HG02798 (cell line): ENCODE measurements at regions not wholly inside any gene's neighbourhood (a gene's known extent, or its start where the extent isn't known, plus 50 kb on each side); places are given as distances from the start of the nearest gene placed in this dataset.
"Not testable (repeated sequence)": the region's sequence is repeated elsewhere in the genome, so short reads cannot be mapped to it uniquely, and the experiment has no call there.

Experiments used
- ATAC-seq: cut with Tn5 transposase; IDR thresholded peaks from one replicate; pipeline ENCODE4 v1.9.1; 2021; ENCODE audit warnings: mild to moderate bottlenecking; ENCODE audit not compliant: unreplicated experiment, poor library complexity

- ATAC-seq: not testable (repeated sequence)
Measured at GRCh38 chr9:78172610-78173009, 63.3 kb upstream of the CEP78 start.

- no peak for ATAC-seq
Measured at GRCh38 chr9:78171651-78172050, 64.2 kb upstream of the CEP78 start.

GRCh38 chr9:78169125-78169524 lies 66.8 kb upstream of the CEP78 start:
- no peak for ATAC-seq

DNA sequence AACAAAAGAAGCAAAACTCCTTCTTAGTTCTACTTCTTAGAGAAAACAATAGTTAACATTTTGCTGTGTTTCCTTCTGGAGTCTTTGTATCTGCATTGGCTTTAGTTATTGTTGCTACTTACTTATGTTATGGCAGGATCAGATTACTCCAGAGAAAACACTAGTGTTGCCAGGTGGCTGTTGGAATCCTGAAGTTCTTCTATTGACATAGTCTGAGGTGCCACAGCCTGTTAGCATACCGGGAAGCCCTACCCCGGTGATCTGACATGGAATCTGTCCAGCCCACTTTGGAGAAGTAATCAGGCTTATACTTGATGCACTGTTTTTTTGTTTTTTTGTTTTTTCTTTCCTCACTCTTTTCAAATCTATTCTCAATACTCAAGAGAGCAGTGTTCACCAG lies 68.5 kb upstream of the CEP78 start:
- ATAC-seq: no peak

GRCh38 chr9:78163834-78164233 lies 72.0 kb upstream of the CEP78 start:
- ATAC-seq: no peak

GRCh38 chr9:78158286-78158685 lies 77.6 kb upstream of the CEP78 start:
- no peak for ATAC-seq

DNA sequence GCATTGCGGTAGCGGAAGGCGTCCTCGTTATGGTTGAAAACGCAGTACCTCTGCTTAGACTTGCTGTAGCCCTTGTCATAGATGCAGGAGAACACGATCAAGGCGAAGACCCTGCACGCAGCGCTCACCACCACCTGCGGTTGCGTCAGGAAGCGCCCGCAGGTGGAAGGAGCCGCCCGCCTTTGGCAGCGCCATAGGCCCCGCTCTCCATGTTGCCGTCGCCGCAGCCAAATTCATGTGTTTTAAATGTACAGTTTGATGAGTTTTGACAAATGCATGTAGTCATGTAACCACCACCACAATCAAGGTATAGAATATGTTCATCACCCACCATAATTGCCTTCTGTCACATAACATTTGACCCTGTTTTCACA lies 84.9 kb upstream of the CEP78 start:
- no peak for ATAC-seq

DNA sequence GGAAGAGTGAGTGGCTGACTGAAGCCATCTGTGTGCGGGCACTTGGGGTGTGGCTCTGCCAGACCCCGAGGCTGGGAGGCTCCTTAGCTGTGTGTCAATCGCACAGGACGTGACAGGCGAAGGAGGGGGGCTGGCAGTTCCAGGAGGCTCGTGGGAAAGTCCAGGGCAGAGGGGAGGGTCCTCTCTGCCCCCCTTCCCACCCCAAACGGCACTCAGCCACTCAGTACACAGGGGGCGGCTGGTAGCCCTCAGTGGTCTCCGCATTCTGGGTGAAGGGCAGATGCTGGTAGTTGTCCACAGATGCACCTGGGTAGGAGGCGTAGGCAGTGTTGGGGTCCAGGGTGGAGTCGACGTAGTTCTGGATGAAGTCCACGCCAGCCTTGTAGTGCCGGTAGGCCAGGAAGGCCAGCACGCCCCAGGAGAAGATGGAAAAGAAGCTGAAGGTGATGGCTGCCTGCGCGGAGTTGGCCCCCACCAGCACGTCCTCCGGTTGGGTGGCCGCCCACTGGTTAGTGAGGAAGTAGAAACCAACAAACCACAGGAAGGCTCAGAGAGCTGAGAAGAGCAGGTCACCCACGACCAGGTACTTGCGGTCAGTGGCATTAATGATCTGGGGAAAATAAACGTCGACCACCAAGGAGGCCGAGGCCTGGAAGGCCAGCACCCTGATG lies 85.4 kb upstream of the CEP78 start:
- no peak for ATAC-seq

DNA sequence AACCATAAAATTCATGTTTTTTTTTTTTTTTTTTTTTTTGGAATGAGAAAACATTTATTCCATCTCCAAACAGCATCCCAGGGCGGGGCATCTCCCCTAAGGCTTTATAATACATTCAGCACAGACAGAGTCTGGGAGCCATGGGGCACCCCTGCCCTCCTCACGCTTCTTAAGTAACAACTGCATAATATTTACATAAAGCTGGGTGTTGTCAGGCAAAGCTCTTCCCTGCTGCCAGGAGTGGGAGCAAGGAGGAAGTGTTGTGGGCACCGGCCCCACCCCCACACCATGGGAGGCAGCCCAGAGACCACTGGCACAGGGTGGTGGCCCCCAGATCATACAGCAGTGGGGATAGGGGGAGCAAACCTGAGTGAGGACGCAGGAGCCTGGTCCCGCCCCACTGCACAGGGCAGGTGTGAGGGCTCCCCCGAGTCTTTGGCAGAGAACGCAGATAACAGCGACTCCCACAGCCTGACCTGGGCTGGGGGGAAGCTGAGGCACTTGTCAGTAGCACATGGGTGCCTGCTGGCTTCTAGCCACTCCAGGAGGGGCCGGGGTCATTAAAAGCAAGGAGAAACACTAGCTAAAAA lies 86.1 kb upstream of the CEP78 start:
- ATAC-seq: no peak

DNA sequence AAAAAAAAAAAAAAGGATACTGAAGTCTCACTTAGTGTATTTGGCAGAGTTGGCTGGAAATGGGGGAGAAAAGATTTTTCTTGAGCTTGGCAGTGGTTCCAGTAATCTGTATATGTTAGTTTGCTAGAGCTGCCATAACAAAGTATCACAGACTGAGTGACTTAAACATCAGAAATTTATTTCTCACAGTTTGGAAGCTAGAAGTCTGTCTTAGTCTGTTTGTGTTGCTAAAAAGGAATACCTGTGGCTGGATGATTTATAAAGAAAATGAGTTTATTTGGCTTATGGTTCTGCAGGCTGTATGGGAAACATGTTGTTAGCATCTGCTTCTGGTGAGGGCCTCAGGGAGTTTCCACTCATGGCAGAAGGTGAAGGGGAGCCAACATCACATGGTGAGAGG lies 89.6 kb upstream of the CEP78 start:
- ATAC-seq: no peak

DNA sequence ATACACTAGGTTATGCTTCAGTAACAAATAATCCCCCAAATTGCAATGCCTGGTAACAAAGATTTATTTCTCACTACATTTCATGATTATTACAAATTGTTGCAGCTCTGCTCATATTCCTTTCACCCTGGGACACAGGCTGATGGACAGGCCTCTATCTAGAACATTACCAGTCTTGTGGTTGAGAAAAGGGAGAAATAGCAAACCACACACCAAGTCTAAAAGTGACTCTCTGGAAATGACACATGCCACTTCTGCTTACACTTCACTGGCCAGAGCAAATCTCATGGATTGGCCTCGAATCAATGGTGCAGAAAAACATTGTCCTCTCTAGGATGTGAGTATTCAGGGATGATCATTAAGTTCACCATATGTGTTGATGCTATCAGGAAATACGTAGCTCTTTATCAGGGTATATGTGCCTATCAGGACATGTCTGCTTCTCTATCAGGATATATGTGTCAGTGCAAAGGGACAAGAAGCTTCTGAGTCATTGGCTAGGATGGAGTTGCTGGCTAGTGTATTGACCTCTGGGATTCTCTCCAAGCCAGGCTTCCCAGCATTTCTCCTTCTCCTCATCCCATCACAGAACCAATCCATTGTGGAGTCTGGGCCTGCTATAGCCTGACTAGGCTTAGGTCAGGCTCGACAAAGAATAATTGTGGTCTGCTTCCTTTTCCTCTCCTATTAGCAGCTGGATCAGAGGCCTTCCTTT lies 91.1 kb upstream of the CEP78 start:
- no peak for ATAC-seq

DNA sequence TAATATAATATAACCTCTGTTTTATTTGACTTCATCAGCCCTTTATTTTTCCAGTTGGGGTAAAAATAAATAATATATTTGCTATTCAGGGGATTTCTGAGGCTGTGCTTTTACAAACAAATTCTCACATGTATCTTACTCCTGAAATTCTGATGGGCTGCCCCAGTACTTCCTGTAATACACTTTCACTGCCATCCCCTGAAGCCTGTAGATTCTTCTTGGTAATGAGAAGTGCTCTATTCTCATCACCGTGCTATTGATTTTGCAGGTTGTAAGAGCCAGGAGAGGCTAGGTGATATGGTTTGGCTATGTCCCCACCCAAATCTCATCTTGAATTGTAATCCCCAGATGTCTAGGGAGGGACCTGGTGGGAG lies 91.9 kb upstream of the CEP78 start:
- no peak for ATAC-seq

DNA sequence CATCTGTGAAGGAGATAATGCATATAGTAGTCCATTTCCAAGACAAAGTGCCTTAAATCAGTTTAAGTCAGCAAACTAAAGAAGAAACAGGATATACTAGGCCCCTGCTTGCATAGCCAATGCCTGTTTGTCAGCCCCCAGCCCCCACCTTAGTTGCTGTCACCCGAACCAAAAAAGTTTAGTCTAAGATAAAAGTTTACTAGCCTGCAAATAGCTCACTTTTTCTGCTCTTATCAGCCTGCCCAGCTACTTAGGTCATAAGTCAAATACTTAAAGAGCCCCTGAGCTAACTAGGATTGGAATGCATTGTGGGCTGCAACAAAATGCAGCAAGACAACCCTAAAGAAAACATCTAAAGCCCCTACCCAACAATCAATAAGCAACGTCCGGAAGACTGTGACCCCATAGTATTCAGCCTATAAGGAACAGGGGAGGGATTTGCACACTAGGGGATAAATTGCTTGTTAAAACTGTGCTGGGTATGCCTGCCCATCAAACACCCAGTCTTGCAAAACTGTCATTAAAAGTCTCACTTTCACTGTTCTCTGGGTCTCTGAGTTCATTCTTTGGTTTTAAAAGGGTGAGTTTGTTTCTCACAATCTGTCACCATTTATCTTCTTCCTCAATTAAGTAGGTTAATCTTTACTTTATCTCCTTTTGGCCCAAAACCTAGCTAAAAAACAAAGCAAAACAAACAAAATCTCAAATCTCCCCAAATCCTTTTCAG lies 92.4 kb upstream of the CEP78 start:
- no peak for ATAC-seq

- not testable (repeated sequence) for ATAC-seq
Measured at GRCh38 chr9:78142264-78142663, 93.6 kb upstream of the CEP78 start.

DNA sequence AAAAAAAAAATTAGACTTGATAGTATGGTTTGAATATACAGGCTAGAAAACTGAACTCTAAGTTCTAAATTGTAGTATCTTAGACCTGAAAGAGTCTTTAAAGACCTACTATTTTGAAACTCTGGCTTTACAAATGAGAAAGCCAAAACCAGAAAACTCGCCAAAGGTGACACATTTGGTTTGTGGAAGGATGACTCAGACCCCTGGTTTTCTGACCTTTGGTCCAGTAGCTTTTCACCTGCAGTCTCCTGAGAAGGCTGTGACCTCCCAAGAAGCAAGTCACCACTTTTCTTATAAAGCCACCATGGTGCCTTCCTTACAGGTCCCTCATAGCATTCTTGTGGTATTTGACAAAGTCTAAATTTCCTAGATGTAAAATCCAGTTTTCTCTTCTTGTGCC lies 102.1 kb upstream of the CEP78 start:
- ATAC-seq: no peak

DNA sequence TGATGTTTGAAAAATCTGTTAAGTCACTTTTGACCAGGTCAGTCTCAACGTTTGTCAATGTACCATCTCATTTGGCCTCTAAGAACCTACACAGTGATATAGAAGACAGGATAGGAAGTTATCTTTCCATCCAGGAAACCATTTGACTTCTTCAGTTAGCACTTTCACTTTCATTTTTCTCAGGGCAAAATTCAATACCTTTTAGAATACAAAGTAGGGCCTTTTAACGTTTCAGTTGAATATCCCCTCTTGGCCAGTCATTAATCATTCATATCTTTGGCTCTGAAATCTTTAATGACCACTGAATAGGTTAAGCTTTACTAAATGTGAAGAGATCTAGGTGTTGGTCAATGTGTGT lies 101.1 kb upstream of the GNAQ start:
- ATAC-seq: no peak

DNA sequence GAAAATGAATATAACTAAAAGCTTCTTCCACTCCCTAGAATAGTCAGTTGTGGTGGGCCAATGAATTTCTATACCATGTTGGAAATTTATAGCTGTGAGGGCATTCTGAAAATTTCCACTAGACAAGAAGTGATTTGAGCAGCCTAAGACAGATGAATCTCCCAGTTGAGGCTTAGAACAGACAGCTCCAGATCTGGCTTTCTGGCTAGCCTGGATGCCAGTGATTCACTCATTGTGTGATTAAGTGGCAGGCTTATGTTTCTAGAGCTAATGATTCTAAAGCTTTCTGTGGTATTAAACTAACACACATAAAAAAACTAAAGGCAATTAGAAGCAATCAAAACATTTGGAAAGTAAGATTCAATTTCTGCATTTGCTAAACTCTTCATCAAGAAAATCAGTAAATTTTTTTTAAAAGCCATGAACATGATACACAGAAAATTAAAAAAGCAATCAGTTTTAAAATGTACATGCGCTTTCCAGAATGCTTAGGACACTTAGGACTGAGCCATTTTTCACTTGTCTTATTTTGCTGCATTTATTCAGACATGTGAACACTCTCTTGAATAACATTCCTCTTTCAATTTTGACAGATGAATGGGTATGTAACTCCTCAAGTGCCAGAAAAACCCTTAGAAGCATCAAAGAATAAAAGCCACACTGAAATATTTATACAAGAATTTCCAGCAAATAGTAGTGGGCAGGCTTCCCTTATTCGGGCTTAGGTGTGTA lies 100.5 kb upstream of the GNAQ start:
- no peak for ATAC-seq

- no peak for ATAC-seq
Measured at GRCh38 chr9:78130853-78131252, 99.2 kb upstream of the GNAQ start.

DNA sequence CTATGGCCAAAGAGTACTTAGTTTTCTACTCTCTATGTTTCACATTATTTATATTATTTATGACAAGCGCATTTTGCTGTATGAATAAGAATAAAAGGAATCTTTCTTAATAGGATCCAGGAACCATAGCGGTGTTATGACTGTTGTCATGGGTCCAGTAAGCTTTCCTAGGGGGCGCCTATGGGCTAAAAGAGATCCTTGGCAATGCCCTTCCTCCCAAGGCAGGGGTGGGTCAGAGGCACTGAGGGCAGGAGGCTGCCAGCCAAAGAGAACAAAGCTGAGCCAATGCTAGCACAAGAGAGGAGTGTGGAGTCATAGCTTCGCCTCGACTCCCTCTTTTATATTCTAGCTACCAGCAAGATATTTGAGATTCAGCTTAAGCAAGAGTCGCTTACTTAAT lies 98.4 kb upstream of the GNAQ start:
- no peak for ATAC-seq

DNA sequence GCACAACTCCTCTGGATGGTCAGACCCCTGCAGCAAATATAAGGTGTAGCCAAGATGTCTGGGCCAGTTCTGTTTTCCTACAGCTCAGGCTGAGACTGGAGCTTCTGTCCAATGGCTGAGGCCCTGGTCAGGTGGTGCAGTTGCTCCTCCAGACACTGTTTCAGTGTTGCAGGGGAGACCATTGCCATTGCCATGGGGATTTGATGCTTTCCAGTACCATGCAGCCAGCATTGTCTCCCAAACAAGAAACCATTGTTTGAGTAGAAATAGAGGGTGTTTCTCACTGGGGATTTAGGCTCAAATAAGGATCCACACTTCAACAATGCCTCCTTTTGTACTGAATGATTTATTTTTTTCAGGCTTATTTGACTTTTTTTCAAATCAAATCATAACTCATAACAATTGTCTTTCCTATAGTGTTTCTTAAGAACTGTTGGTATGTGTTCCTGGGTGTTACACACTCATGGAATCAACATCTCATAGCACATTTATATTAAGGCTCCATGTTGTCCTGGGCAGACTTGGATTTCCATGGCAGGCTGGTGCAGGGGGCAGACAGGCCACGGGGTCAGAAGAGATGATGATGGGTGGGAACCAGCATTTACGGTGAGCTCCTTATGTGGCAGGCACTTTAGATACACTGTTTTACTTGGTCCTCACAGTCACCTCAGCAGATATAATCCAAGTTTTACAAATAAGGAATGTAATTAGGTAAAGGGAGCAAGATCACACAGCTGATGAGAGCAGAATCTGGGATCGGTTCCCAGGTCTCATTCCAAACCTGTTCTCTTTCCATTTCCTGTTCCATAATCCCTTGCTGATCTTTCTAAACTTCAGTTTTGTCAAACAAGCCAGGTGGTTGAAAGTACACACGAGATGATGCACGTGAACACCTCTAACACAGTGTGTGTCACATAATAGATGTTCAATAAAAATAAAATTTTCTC lies 95.9 kb upstream of the GNAQ start:
- no peak for ATAC-seq
